WTC11 (cell line): ENCODE measurements at regions not wholly inside any gene's neighbourhood (a gene's known extent, or its start where the extent isn't known, plus 50 kb on each side); places are given as distances from the start of the nearest gene placed in this dataset.

Experiments
- ATAC-seq: fragments of 200-7000 bp; cut with Tn5 transposase; 2 replicates; pipeline ENCODE4 v1.10.0; 2021; ENCODE audit warnings: mild to moderate bottlenecking, moderate library complexity
- CTCF ChIA-PET: fragments of 300-600 bp; sonication (Branson Sonifier 250); formaldehyde crosslinking; loops from one replicate; lab custom pipeline; 2021; ENCODE audit warnings: antibody characterized with exemption; lab: Charles Lee
- POLR2A ChIA-PET: fragments of 350-600 bp; sonication (Branson Sonifier 250); formaldehyde crosslinking; loops from one replicate; lab custom pipeline; 2021; ENCODE audit warnings: antibody characterized with exemption; lab: Charles Lee
- DNase-seq: peaks from one replicate; pipeline ENCODE4 v3.0.0; 2021; ENCODE audit warnings: low spot score
- H3K27ac Mint-ChIP-seq: 2 replicates; pipeline ENCODE4 v1.8.0; 2021; ENCODE audit warnings: mixed read lengths
- H3K27me3 Mint-ChIP-seq: 2 replicates; pipeline ENCODE4 v1.8.0; 2021; ENCODE audit warnings: low read depth, mild to moderate bottlenecking, moderate library complexity, mixed read lengths
- H3K36me3 Mint-ChIP-seq: 2 replicates; pipeline ENCODE4 v1.8.0; 2021; ENCODE audit warnings: mixed read lengths
- H3K4me1 Mint-ChIP-seq: 2 replicates; pipeline ENCODE4 v1.8.0; 2022; ENCODE audit warnings: mixed read lengths
- H3K4me3 Mint-ChIP-seq: 2 replicates; pipeline ENCODE4 v1.8.0; 2021; ENCODE audit warnings: mild to moderate bottlenecking, moderate library complexity, mixed read lengths
- H3K9me3 Mint-ChIP-seq: 2 replicates; pipeline ENCODE4 v1.8.0; 2021; ENCODE audit warnings: mixed read lengths
- CBFB ChIP-seq: sonication (generic); formaldehyde crosslinking; IDR thresholded peaks from 2 replicates; pipeline ENCODE4 v1.8.1; 2022; ENCODE audit warnings: mild to moderate bottlenecking, low read depth, missing genetic modification reagents
- CREM ChIP-seq: sonication (generic); formaldehyde crosslinking; IDR thresholded peaks from 2 replicates; pipeline ENCODE4 v1.8.1; 2022; ENCODE audit warnings: mild to moderate bottlenecking, missing genetic modification reagents, moderate library complexity
- FOXK1 ChIP-seq: sonication (generic); formaldehyde crosslinking; IDR thresholded peaks from 2 replicates; pipeline ENCODE4 v1.8.0; 2022; ENCODE audit warnings: mild to moderate bottlenecking, moderate library complexity, missing genetic modification reagents
- JUN ChIP-seq: sonication (generic); formaldehyde crosslinking; IDR thresholded peaks from 2 replicates; pipeline ENCODE4 v1.8.0; 2023; ENCODE audit warnings: mild to moderate bottlenecking, missing genetic modification reagents
- MLX ChIP-seq: sonication (generic); formaldehyde crosslinking; IDR thresholded peaks from 2 replicates; pipeline ENCODE4 v1.8.1; 2023; ENCODE audit warnings: mild to moderate bottlenecking, missing genetic modification reagents, moderate library complexity
- MXD4 ChIP-seq: fragments of 250-450 bp; sonication (Bioruptor Pico); IDR thresholded peaks from 2 replicates; pipeline ENCODE4 v1.8.0; 2021; ENCODE audit warnings: mild to moderate bottlenecking, moderate library complexity, borderline replicate concordance
- NR2C2 ChIP-seq: sonication (generic); formaldehyde crosslinking; IDR thresholded peaks from 2 replicates; pipeline ENCODE4 v1.8.0; 2022; ENCODE audit warnings: mild to moderate bottlenecking, missing genetic modification reagents
- PRDM15 ChIP-seq: sonication (generic); formaldehyde crosslinking; IDR thresholded peaks from 2 replicates; pipeline ENCODE4 v1.8.0; 2022; ENCODE audit warnings: missing genetic modification reagents
- PREB ChIP-seq: sonication (generic); formaldehyde crosslinking; IDR thresholded peaks from 2 replicates; pipeline ENCODE4 v1.8.1; 2022; ENCODE audit warnings: mild to moderate bottlenecking, missing genetic modification reagents, moderate library complexity, borderline replicate concordance
- TCF7 ChIP-seq: sonication (generic); formaldehyde crosslinking; IDR thresholded peaks from 2 replicates; pipeline ENCODE4 v1.8.0; 2022; ENCODE audit warnings: mild to moderate bottlenecking, low read depth, missing genetic modification reagents, moderate library complexity
- USF2 ChIP-seq: sonication (generic); formaldehyde crosslinking; IDR thresholded peaks from 2 replicates; pipeline ENCODE4 v1.8.1; 2023; ENCODE audit warnings: mild to moderate bottlenecking, missing genetic modification reagents, moderate library complexity
- ZBTB21 ChIP-seq: sonication (generic); formaldehyde crosslinking; IDR thresholded peaks from 2 replicates; pipeline ENCODE4 v1.8.1; 2023; ENCODE audit warnings: mild to moderate bottlenecking, missing genetic modification reagents, borderline replicate concordance
- ZMAT4 ChIP-seq: fragments of 250-450 bp; sonication (Bioruptor Pico); IDR thresholded peaks from 2 replicates; pipeline ENCODE4 v1.9.0; 2021; ENCODE audit warnings: mild to moderate bottlenecking
- ZNF121 ChIP-seq: sonication (generic); formaldehyde crosslinking; IDR thresholded peaks from 2 replicates; pipeline ENCODE4 v1.8.0; 2023; ENCODE audit warnings: missing genetic modification reagents
- ZNF423 ChIP-seq: fragments of 250-450 bp; sonication (Bioruptor Pico); IDR thresholded peaks from 2 replicates; pipeline ENCODE4 v2.1.2; 2022; ENCODE audit warnings: mild to moderate bottlenecking, moderate library complexity

- H3K4me1 Mint-ChIP-seq = no peaks in the 10 kb centered on the region
- TF ChIP-seq CBFB (CRISPR knock-in tag) = no peak
- H3K27me3 Mint-ChIP-seq = no peaks in the 10 kb centered on the region
- POLR2A ChIA-PET = no interaction called here
- no peaks in the 10 kb centered on the region for H3K9me3 Mint-ChIP-seq
- H3K4me3 Mint-ChIP-seq = no peak overlapping the region
- CTCF ChIA-PET = no interaction called here
- no peak overlapping the region for H3K27ac Mint-ChIP-seq
- ATAC-seq = no peak
- DNase-seq = no peak
- no peaks in the 10 kb centered on the region for H3K36me3 Mint-ChIP-seq
Observed at GRCh38 chr10:65125212-65125611, 1604.0 kb downstream of the REEP3 start.

GRCh38 chr10:65126288-65126687 lies 1605.1 kb downstream of the REEP3 start:
- H3K9me3 Mint-ChIP-seq = no peaks in the 10 kb centered on the region
- CTCF ChIA-PET = no interaction called here
- no peak overlapping the region for H3K4me3 Mint-ChIP-seq
- POLR2A ChIA-PET = no interaction called here
- no peak for ATAC-seq
- TF ChIP-seq NR2C2 (no peak), USF2 (CRISPR knock-in tag) (no peak), ZNF423 (no peak), ZBTB21 (CRISPR knock-in tag) (no peak), CREM (CRISPR knock-in tag) (no peak), FOXK1 (CRISPR knock-in tag) (no peak), JUN (no peak), MLX (CRISPR knock-in tag) (no peak), PREB (CRISPR knock-in tag) (no peak), ZMAT4 (CRISPR knock-in tag) (no peak)
- DNase-seq = no peak
- no peaks in the 10 kb centered on the region for H3K27me3 Mint-ChIP-seq
- H3K36me3 Mint-ChIP-seq = no peaks in the 10 kb centered on the region
- no peaks in the 10 kb centered on the region for H3K4me1 Mint-ChIP-seq
- no peak overlapping the region for H3K27ac Mint-ChIP-seq

GRCh38 chr10:65128277-65128676 lies 1607.1 kb downstream of the REEP3 start:
- H3K4me3 Mint-ChIP-seq = no peak overlapping the region
- no peak for ATAC-seq
- DNase-seq = no peak
- no peaks in the 10 kb centered on the region for H3K9me3 Mint-ChIP-seq
- ChIA-PET POLR2A (no interaction called here), CTCF (no interaction called here)
- no peaks in the 10 kb centered on the region for H3K36me3 Mint-ChIP-seq
- H3K27ac Mint-ChIP-seq = no peak overlapping the region
- H3K27me3 Mint-ChIP-seq = no peaks in the 10 kb centered on the region
- TF ChIP-seq TCF7 (CRISPR knock-in tag) (no peak), PRDM15 (CRISPR knock-in tag) (no peak), MXD4 (CRISPR knock-in tag) (no peak), ZNF121 (CRISPR knock-in tag) (no peak)
- no peaks in the 10 kb centered on the region for H3K4me1 Mint-ChIP-seq
